GM23338 (cell line): ENCODE measurements at regions not wholly inside any gene's neighbourhood (a gene's known extent, or its start where the extent isn't known, plus 50 kb on each side); places are given as distances from the start of the nearest gene placed in this dataset.

ENCODE experiments used
- ATAC-seq: fragments of 200-7000 bp; cut with Tn5 transposase; 3 replicates; pipeline ENCODE4 v1.9.1; 2020
- DNase-seq: peaks from one replicate; pipeline ENCODE4 v3.0.0-alpha.2; 2015; ENCODE audit warnings: low spot score
- H2AFZ ChIP-seq: fragments of 200-600 bp; sonication (generic); 2 replicates; pipeline ENCODE4 v1.8.0; 2016; ENCODE audit warnings: antibody characterized with exemption, mild to moderate bottlenecking, moderate library complexity
- H3F3A ChIP-seq: fragments of 200-600 bp; sonication (generic); replicated peaks from 2 replicates; pipeline ENCODE4 v1.8.0; 2017; ENCODE audit warnings: antibody characterized with exemption, mixed run types, low read depth
- H3K27ac ChIP-seq: fragments of 200-600 bp; sonication (generic); 2 replicates; pipeline ENCODE4 v1.6.1; 2016; ENCODE audit warnings: low read depth
- H3K27me3 ChIP-seq: fragments of 200-600 bp; sonication (generic); 2 replicates; pipeline ENCODE4 v1.8.0; 2016; ENCODE audit warnings: mild to moderate bottlenecking, mixed run types, moderate library complexity; ENCODE audit not compliant: insufficient read depth
- H3K36me3 ChIP-seq: fragments of 200-600 bp; sonication (generic); 2 replicates; pipeline ENCODE4 v1.8.0; 2016; ENCODE audit warnings: mild to moderate bottlenecking; ENCODE audit not compliant: insufficient read depth
- H3K4me1 ChIP-seq: fragments of 200-600 bp; sonication (generic); 2 replicates; pipeline ENCODE4 v1.8.0; 2016; ENCODE audit warnings: mild to moderate bottlenecking, moderate library complexity; ENCODE audit not compliant: insufficient read depth
- H3K4me2 ChIP-seq: fragments of 200-600 bp; sonication (generic); 2 replicates; pipeline ENCODE4 v1.7.1; 2017; ENCODE audit warnings: mixed run types
- H3K4me3 ChIP-seq: fragments of 200-600 bp; sonication (generic); 2 replicates; pipeline ENCODE4 v1.6.1; 2016; ENCODE audit warnings: mixed run types
- H3K79me2 ChIP-seq: fragments of 200-600 bp; sonication (generic); replicated peaks from 2 replicates; pipeline ENCODE4 v1.8.0; 2017; ENCODE audit warnings: mild to moderate bottlenecking; ENCODE audit not compliant: insufficient read depth
- H3K9me2 ChIP-seq: fragments of 200-600 bp; sonication (generic); 2 replicates; pipeline ENCODE4 v1.8.0; 2017; ENCODE audit not compliant: insufficient read depth
- H4K20me1 ChIP-seq: fragments of 200-600 bp; sonication (generic); replicated peaks from 2 replicates; pipeline ENCODE4 v1.8.0; 2017; ENCODE audit warnings: mild to moderate bottlenecking; ENCODE audit not compliant: insufficient read depth
- H3K27ac Mint-ChIP-seq: 2 replicates; pipeline ENCODE4 v1.8.0; 2020; ENCODE audit warnings: inconsistent platforms, mild to moderate bottlenecking, moderate library complexity, mixed read lengths
- H3K27me3 Mint-ChIP-seq: 3 replicates; pipeline ENCODE4 v1.8.0; 2022; ENCODE audit warnings: low read depth, mild to moderate bottlenecking, moderate library complexity, mixed read lengths, inconsistent platforms; ENCODE audit not compliant: insufficient read depth, poor library complexity
- H3K36me3 Mint-ChIP-seq: 3 replicates; pipeline ENCODE4 v1.8.0; 2021; ENCODE audit warnings: low read depth, mild to moderate bottlenecking, inconsistent platforms, moderate library complexity, mixed read lengths
- H3K4me1 Mint-ChIP-seq: 3 replicates; pipeline ENCODE4 v1.8.0; 2020; ENCODE audit warnings: mild to moderate bottlenecking, inconsistent platforms, mixed read lengths
- H3K4me3 Mint-ChIP-seq: 3 replicates; pipeline ENCODE4 v1.8.0; 2021; ENCODE audit warnings: moderate library complexity, mild to moderate bottlenecking, inconsistent platforms, mixed read lengths
- H3K9me3 Mint-ChIP-seq: 3 replicates; pipeline ENCODE4 v1.8.0; 2020; ENCODE audit warnings: moderate library complexity, mild to moderate bottlenecking, inconsistent platforms, mixed read lengths
- EZH2 ChIP-seq: fragments of 200-600 bp; sonication (generic); IDR thresholded peaks from one replicate; pipeline ENCODE4 v1.8.0; 2017; ENCODE audit warnings: antibody characterized with exemption, mild to moderate bottlenecking, low read depth; ENCODE audit not compliant: unreplicated experiment
- EZH2phosphoT487 ChIP-seq: fragments of 200-600 bp; sonication (generic); IDR thresholded peaks from one replicate; pipeline ENCODE4 v1.8.1; 2018; ENCODE audit warnings: antibody characterized with exemption; ENCODE audit not compliant: unreplicated experiment
- JUNB ChIP-seq: IDR thresholded peaks from one replicate; pipeline ENCODE4 v1.6.1; 2016; ENCODE audit warnings: antibody characterized with exemption; ENCODE audit not compliant: unreplicated experiment
- NANOG ChIP-seq: IDR thresholded peaks from 2 replicates; pipeline ENCODE4 v1.6.1; 2016; ENCODE audit warnings: antibody characterized with exemption, borderline replicate concordance
- POLR2AphosphoS5 ChIP-seq: IDR thresholded peaks from 2 replicates; pipeline ENCODE4 v1.6.1; 2016; ENCODE audit warnings: antibody characterized with exemption, low read depth
- STAT1 ChIP-seq: IDR thresholded peaks from one replicate; pipeline ENCODE4 v1.6.1; 2016; ENCODE audit warnings: antibody characterized with exemption; ENCODE audit not compliant: unreplicated experiment
- ZNF114 ChIP-seq: fragments of 250-450 bp; sonication (Bioruptor Pico); IDR thresholded peaks from 2 replicates; pipeline ENCODE4 v1.5.0; 2020; ENCODE audit warnings: mild to moderate bottlenecking, moderate library complexity
- ZNF331 ChIP-seq: fragments of 250-450 bp; sonication (Bioruptor Pico); IDR thresholded peaks from 2 replicates; pipeline ENCODE4 v1.5.0; 2020; ENCODE audit warnings: low read depth, mild to moderate bottlenecking, moderate library complexity
- TF ChIP-seq, protein P1 (sequence below): IDR thresholded peaks from one replicate; pipeline ENCODE4 v1.6.1; 2018; ENCODE audit warnings: antibody characterized with exemption; ENCODE audit not compliant: unreplicated experiment
- TF ChIP-seq, protein P2 (sequence below): fragments of 250-450 bp; sonication (Bioruptor Pico); IDR thresholded peaks from 2 replicates; pipeline ENCODE4 v1.5.0; 2020; ENCODE audit warnings: mild to moderate bottlenecking, moderate library complexity
- TF ChIP-seq, protein P3 (sequence below), 2 experiments: fragments of 200-600 bp in 1 of 2; sonication (generic) in 1 of 2; conservative IDR thresholded peaks; 2 replicates each; pipeline versions ENCODE4 v1.5.1 to v1.6.1; 2016 to 2017; ENCODE audit warnings: antibody characterized with exemption in 2 of 2, low read depth in 2 of 2, mild to moderate bottlenecking in 2 of 2, moderate library complexity in 1 of 2
- TF ChIP-seq, protein P4 (sequence below): IDR thresholded peaks from 2 replicates; pipeline ENCODE4 v1.6.1; 2016; ENCODE audit warnings: antibody characterized with exemption

DNA sequence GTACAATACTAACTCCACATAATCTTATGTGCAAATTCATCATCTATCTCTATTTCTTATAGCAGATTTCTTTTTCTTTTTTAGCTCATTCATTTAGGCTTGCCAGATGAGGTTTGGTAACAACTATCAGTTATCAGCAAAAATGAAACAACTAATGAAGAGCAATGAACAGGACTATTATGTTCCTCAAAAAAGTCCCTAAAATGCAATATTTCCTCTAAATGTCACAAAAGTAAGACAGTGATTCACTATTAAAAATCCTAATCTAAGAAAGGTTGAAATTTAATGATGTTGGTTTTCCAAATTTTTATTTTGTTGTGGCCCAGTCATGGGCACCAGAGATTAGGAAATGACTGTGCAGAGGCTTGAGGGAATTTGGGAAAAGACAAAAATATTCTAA, 135.3 kb downstream of the PPIAL4G start:
- Histone ChIP-seq H3F3A (no peaks in the 10 kb centered on the region), H3K4me2 (no peak overlapping the region), H3K27ac (no peak overlapping the region), H3K36me3 (no peaks in the 10 kb centered on the region), H3K9me2 (no peaks in the 10 kb centered on the region), H4K20me1 (no peaks in the 10 kb centered on the region), H3K79me2 (no peaks in the 10 kb centered on the region), H3K4me3 (no peak overlapping the region), H2AFZ (no peak overlapping the region), H3K4me1 (peaks cover 7% of the 10 kb centered on the region), H3K27me3 (peaks cover 34% of the 10 kb centered on the region)
- Mint-ChIP-seq H3K27ac (no peak overlapping the region), H3K36me3 (no peaks in the 10 kb centered on the region), H3K27me3 (peaks cover 14% of the 10 kb centered on the region), H3K4me3 (no peak overlapping the region), H3K9me3 (no peaks in the 10 kb centered on the region), H3K4me1 (peaks cover 12% of the 10 kb centered on the region)
- TF ChIP-seq, protein P1, sequence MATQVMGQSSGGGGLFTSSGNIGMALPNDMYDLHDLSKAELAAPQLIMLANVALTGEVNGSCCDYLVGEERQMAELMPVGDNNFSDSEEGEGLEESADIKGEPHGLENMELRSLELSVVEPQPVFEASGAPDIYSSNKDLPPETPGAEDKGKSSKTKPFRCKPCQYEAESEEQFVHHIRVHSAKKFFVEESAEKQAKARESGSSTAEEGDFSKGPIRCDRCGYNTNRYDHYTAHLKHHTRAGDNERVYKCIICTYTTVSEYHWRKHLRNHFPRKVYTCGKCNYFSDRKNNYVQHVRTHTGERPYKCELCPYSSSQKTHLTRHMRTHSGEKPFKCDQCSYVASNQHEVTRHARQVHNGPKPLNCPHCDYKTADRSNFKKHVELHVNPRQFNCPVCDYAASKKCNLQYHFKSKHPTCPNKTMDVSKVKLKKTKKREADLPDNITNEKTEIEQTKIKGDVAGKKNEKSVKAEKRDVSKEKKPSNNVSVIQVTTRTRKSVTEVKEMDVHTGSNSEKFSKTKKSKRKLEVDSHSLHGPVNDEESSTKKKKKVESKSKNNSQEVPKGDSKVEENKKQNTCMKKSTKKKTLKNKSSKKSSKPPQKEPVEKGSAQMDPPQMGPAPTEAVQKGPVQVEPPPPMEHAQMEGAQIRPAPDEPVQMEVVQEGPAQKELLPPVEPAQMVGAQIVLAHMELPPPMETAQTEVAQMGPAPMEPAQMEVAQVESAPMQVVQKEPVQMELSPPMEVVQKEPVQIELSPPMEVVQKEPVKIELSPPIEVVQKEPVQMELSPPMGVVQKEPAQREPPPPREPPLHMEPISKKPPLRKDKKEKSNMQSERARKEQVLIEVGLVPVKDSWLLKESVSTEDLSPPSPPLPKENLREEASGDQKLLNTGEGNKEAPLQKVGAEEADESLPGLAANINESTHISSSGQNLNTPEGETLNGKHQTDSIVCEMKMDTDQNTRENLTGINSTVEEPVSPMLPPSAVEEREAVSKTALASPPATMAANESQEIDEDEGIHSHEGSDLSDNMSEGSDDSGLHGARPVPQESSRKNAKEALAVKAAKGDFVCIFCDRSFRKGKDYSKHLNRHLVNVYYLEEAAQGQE = no peak
- TF ChIP-seq, protein P2, sequence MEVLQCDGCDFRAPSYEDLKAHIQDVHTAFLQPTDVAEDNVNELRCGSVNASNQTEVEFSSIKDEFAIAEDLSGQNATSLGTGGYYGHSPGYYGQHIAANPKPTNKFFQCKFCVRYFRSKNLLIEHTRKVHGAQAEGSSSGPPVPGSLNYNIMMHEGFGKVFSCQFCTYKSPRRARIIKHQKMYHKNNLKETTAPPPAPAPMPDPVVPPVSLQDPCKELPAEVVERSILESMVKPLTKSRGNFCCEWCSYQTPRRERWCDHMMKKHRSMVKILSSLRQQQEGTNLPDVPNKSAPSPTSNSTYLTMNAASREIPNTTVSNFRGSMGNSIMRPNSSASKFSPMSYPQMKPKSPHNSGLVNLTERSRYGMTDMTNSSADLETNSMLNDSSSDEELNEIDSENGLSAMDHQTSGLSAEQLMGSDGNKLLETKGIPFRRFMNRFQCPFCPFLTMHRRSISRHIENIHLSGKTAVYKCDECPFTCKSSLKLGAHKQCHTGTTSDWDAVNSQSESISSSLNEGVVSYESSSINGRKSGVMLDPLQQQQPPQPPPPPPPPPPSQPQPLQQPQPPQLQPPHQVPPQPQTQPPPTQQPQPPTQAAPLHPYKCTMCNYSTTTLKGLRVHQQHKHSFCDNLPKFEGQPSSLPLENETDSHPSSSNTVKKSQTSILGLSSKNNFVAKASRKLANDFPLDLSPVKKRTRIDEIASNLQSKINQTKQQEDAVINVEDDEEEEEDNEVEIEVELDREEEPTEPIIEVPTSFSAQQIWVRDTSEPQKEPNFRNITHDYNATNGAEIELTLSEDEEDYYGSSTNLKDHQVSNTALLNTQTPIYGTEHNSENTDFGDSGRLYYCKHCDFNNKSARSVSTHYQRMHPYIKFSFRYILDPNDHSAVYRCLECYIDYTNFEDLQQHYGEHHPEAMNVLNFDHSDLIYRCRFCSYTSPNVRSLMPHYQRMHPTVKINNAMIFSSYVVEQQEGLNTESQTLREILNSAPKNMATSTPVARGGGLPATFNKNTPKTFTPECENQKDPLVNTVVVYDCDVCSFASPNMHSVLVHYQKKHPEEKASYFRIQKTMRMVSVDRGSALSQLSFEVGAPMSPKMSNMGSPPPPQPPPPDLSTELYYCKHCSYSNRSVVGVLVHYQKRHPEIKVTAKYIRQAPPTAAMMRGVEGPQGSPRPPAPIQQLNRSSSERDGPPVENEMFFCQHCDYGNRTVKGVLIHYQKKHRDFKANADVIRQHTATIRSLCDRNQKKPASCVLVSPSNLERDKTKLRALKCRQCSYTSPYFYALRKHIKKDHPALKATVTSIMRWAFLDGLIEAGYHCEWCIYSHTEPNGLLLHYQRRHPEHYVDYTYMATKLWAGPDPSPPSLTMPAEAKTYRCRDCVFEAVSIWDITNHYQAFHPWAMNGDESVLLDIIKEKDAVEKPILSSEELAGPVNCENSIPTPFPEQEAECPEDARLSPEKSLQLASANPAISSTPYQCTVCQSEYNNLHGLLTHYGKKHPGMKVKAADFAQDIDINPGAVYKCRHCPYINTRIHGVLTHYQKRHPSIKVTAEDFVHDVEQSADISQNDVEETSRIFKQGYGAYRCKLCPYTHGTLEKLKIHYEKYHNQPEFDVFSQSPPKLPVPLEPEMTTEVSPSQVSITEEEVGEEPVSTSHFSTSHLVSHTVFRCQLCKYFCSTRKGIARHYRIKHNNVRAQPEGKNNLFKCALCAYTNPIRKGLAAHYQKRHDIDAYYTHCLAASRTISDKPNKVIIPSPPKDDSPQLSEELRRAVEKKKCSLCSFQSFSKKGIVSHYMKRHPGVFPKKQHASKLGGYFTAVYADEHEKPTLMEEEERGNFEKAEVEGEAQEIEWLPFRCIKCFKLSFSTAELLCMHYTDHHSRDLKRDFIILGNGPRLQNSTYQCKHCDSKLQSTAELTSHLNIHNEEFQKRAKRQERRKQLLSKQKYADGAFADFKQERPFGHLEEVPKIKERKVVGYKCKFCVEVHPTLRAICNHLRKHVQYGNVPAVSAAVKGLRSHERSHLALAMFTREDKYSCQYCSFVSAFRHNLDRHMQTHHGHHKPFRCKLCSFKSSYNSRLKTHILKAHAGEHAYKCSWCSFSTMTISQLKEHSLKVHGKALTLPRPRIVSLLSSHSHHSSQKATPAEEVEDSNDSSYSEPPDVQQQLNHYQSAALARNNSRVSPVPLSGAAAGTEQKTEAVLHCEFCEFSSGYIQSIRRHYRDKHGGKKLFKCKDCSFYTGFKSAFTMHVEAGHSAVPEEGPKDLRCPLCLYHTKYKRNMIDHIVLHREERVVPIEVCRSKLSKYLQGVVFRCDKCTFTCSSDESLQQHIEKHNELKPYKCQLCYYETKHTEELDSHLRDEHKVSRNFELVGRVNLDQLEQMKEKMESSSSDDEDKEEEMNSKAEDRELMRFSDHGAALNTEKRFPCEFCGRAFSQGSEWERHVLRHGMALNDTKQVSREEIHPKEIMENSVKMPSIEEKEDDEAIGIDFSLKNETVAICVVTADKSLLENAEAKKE = no peak
- TF ChIP-seq ZNF114 (CRISPR knock-in tag) (no peak), EZH2 (no peak), EZH2phosphoT487 (no peak), POLR2AphosphoS5 (no peak), STAT1 (no peak), ZNF331 (CRISPR knock-in tag) (no peak), NANOG (no peak), JUNB (no peak)
- TF ChIP-seq, protein P3, sequence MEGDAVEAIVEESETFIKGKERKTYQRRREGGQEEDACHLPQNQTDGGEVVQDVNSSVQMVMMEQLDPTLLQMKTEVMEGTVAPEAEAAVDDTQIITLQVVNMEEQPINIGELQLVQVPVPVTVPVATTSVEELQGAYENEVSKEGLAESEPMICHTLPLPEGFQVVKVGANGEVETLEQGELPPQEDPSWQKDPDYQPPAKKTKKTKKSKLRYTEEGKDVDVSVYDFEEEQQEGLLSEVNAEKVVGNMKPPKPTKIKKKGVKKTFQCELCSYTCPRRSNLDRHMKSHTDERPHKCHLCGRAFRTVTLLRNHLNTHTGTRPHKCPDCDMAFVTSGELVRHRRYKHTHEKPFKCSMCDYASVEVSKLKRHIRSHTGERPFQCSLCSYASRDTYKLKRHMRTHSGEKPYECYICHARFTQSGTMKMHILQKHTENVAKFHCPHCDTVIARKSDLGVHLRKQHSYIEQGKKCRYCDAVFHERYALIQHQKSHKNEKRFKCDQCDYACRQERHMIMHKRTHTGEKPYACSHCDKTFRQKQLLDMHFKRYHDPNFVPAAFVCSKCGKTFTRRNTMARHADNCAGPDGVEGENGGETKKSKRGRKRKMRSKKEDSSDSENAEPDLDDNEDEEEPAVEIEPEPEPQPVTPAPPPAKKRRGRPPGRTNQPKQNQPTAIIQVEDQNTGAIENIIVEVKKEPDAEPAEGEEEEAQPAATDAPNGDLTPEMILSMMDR (conservative IDR thresholded peaks at IDR 0.05; ENCODE audit: low read depth in 2 of 2) = no peak
- TF ChIP-seq, protein P4, sequence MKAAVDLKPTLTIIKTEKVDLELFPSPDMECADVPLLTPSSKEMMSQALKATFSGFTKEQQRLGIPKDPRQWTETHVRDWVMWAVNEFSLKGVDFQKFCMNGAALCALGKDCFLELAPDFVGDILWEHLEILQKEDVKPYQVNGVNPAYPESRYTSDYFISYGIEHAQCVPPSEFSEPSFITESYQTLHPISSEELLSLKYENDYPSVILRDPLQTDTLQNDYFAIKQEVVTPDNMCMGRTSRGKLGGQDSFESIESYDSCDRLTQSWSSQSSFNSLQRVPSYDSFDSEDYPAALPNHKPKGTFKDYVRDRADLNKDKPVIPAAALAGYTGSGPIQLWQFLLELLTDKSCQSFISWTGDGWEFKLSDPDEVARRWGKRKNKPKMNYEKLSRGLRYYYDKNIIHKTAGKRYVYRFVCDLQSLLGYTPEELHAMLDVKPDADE = no peak
- ATAC-seq (no peak), DNase-seq (no peak)
